CD4-positive, alpha-beta T cell (primary cell): ENCODE measurements at regions not wholly inside any gene's neighbourhood (a gene's known extent, or its start where the extent isn't known, plus 50 kb on each side); places are given as distances from the start of the nearest gene placed in this dataset.
"Not testable (repeated sequence)": the region's sequence is repeated elsewhere in the genome, so short reads cannot be mapped to it uniquely, and the experiment has no call there.

ENCODE experiments used
- ATAC-seq: fragments of 200-7000 bp; cut with Tn5 transposase; one replicate; pipeline ENCODE4 v1.10.0; 2022; ENCODE audit warnings: mild to moderate bottlenecking; ENCODE audit not compliant: poor library complexity
- CTCF ChIA-PET: fragments of 350-600 bp; sonication (Branson Sonifier 250); formaldehyde crosslinking; loops from one replicate; lab custom pipeline; 2021; ENCODE audit warnings: antibody characterized with exemption, inconsistent platforms; lab: Charles Lee
- POLR2A ChIA-PET: fragments of 350-600 bp; sonication (Branson Sonifier 250); formaldehyde crosslinking; loops from one replicate; lab custom pipeline; 2021; ENCODE audit warnings: antibody characterized with exemption, inconsistent platforms; lab: Charles Lee
- DNase-seq, 14 experiments: peaks; one replicate each; pipeline ENCODE4 v3.0.0-alpha.2; 2013 to 2020; ENCODE audit warnings: mixed read lengths in 2 of 14
- H3K27ac ChIP-seq, 2 donors: one replicate each; pipeline versions ENCODE4 v1.5.1 to v1.7.0; 2013; ENCODE audit warnings: low read length in 2 of 2, low read depth in 1 of 2, mild to moderate bottlenecking in 1 of 2
- H3K27me3 ChIP-seq, 2 experiments: 1 replicate in 1 of 2; 2 replicates in 1 of 2; pipeline versions ENCODE4 v1.6.1 to v1.7.0; 2013; ENCODE audit warnings: low read length in 2 of 2, control low read depth in 1 of 2, mild to moderate bottlenecking in 1 of 2, moderate library complexity in 1 of 2; ENCODE audit not compliant: insufficient read depth in 2 of 2, control insufficient read depth in 1 of 2
- H3K36me3 ChIP-seq: one replicate; pipeline ENCODE4 v1.6.1; 2013; ENCODE audit warnings: low read length, control low read depth; ENCODE audit not compliant: insufficient read depth
- H3K4me1 ChIP-seq: one replicate; pipeline ENCODE4 v1.6.1; 2013; ENCODE audit warnings: low read length, control low read depth; ENCODE audit not compliant: insufficient read depth
- H3K4me3 ChIP-seq: one replicate; pipeline ENCODE4 v1.5.1; 2013; ENCODE audit warnings: mild to moderate bottlenecking, low read length, moderate library complexity
- H3K9me3 ChIP-seq, 2 experiments: 1 replicate in 1 of 2; 2 replicates in 1 of 2; pipeline versions ENCODE4 v1.6.1 to v1.7.0; 2013; ENCODE audit warnings: low read length in 2 of 2, mild to moderate bottlenecking in 2 of 2, control low read depth in 1 of 2, moderate library complexity in 1 of 2; ENCODE audit not compliant: control insufficient read depth in 1 of 2, insufficient read depth in 1 of 2
- H3K27ac Mint-ChIP-seq: one replicate; pipeline ENCODE4 v1.8.0; 2020; ENCODE audit warnings: mixed read lengths
- H3K27me3 Mint-ChIP-seq: one replicate; pipeline ENCODE4 v1.8.0; 2021; ENCODE audit warnings: mixed read lengths
- H3K36me3 Mint-ChIP-seq: one replicate; pipeline ENCODE4 v1.8.0; 2021; ENCODE audit warnings: low read depth, mixed read lengths
- H3K4me1 Mint-ChIP-seq: one replicate; pipeline ENCODE4 v1.8.0; 2021; ENCODE audit warnings: low read depth, mixed read lengths
- H3K4me3 Mint-ChIP-seq: one replicate; pipeline ENCODE4 v1.8.0; 2020; ENCODE audit warnings: mild to moderate bottlenecking, mixed read lengths
- H3K9me3 Mint-ChIP-seq: one replicate; pipeline ENCODE4 v1.8.0; 2020; ENCODE audit warnings: mixed read lengths
- CTCF ChIP-seq: fragments of 200-600 bp; IDR thresholded peaks from one replicate; pipeline ENCODE4 v1.8.0; 2022; ENCODE audit warnings: antibody characterized with exemption, mild to moderate bottlenecking
- intact Hi-C, 2 experiments: fragments of 100-400 bp; cut with DNase I in 1 of 2; cut with micrococcal nuclease in 1 of 2; formaldehyde crosslinking; loops; one replicate each; pipeline versions ENCODE4 v1.15.1 to v1.9.0; 2023 to 2025; cut with DNase I, micrococcal nuclease

- CTCF ChIA-PET: no interaction called here
- Histone ChIP-seq H3K27ac (no peak overlapping the region), H3K9me3 (no peaks in the 10 kb centered on the region), H3K36me3 (no peaks in the 10 kb centered on the region), H3K27me3 (no peaks in the 10 kb centered on the region), H3K4me3 (no peak overlapping the region), H3K4me1 (no peaks in the 10 kb centered on the region)
- intact Hi-C loops: no loop called here
- Mint-ChIP-seq H3K36me3 (no peaks in the 10 kb centered on the region), H3K4me1 (no peaks in the 10 kb centered on the region), H3K9me3 (no peaks in the 10 kb centered on the region), H3K4me3 (no peak overlapping the region), H3K27ac (no peak overlapping the region), H3K27me3 (peaks cover 5% of the 10 kb centered on the region)
- TF ChIP-seq CTCF: no peak
- POLR2A ChIA-PET: no interaction called here
- DNase-seq (no peak), ATAC-seq (no peak)
Measured at GRCh38 chr10:78465431-78465830, 431.8 kb downstream of the RPS24 start.

- H3K9me3 Mint-ChIP-seq: no peaks in the 10 kb centered on the region
- H3K9me3 ChIP-seq: no peaks in the 10 kb centered on the region
- H3K27me3 Mint-ChIP-seq: peaks cover 4% of the 10 kb centered on the region
- no peaks in the 10 kb centered on the region for H3K36me3 ChIP-seq
- no peaks in the 10 kb centered on the region for H3K4me1 Mint-ChIP-seq
- no peaks in the 10 kb centered on the region for H3K27me3 ChIP-seq
- H3K36me3 Mint-ChIP-seq: no peaks in the 10 kb centered on the region
- intact Hi-C loops: no loop called here
- POLR2A ChIA-PET: no interaction called here
- no peaks in the 10 kb centered on the region for H3K4me1 ChIP-seq
- no peak overlapping the region for H3K27ac Mint-ChIP-seq
- CTCF ChIA-PET: no interaction called here
- TF ChIP-seq CTCF: no peak
- ATAC-seq (no peak), DNase-seq (no peak)
- no peak overlapping the region for H3K27ac ChIP-seq
- no peak overlapping the region for H3K4me3 ChIP-seq
- H3K4me3 Mint-ChIP-seq: no peak overlapping the region
Measured at GRCh38 chr10:78467496-78468106, 433.9 kb downstream of the RPS24 start.

GRCh38 chr10:78468731-78469130 is 435.1 kb downstream of the RPS24 start:
- CTCF ChIA-PET, H3K27me3 Mint-ChIP-seq, DNase-seq, H3K4me1 Mint-ChIP-seq, H3K9me3 Mint-ChIP-seq, intact Hi-C loops, POLR2A ChIA-PET, H3K27ac Mint-ChIP-seq, H3K27me3 ChIP-seq, ATAC-seq, H3K36me3 Mint-ChIP-seq, H3K4me1 ChIP-seq, H3K9me3 ChIP-seq, H3K4me3 Mint-ChIP-seq, H3K4me3 ChIP-seq, H3K27ac ChIP-seq, H3K36me3 ChIP-seq: not testable (repeated sequence)
